DND-41 (cell line): ENCODE measurements at regions not wholly inside any gene's neighbourhood (a gene's known extent, or its start where the extent isn't known, plus 50 kb on each side); places are given as distances from the start of the nearest gene placed in this dataset.
A peak's percentile ranks its signal among the peaks of the same experiment; 100 is the strongest.

ENCODE experiments used
- ATAC-seq: fragments of 200-7000 bp; cut with Tn5 transposase; 3 replicates; pipeline ENCODE4 v1.9.1; 2021; ENCODE audit warnings: low read depth; ENCODE audit not compliant: insufficient read depth
- DNase-seq: peaks from one replicate; pipeline ENCODE4 v3.0.0-alpha.2; 2020
- H2AFZ ChIP-seq: 2 replicates; pipeline ENCODE4 v1.6.0; 2012; ENCODE audit warnings: low read depth, low read length
- H3K27ac ChIP-seq: 2 replicates; pipeline ENCODE4 v1.5.1; 2012; ENCODE audit warnings: low read length, inconsistent platforms
- H3K27me3 ChIP-seq: fragments of 200-600 bp; sonication (generic); 2 replicates; pipeline ENCODE4 v1.6.0; 2012; ENCODE audit warnings: low read length, mild to moderate bottlenecking, inconsistent platforms; ENCODE audit not compliant: insufficient read depth, poor library complexity
- H3K36me3 ChIP-seq: 2 replicates; pipeline ENCODE4 v1.5.1; 2012; ENCODE audit warnings: low read length, inconsistent platforms; ENCODE audit not compliant: insufficient read depth
- H3K4me1 ChIP-seq: 2 replicates; pipeline ENCODE4 v1.5.1; 2012; ENCODE audit warnings: mild to moderate bottlenecking, low read length; ENCODE audit not compliant: insufficient read depth
- H3K4me2 ChIP-seq: 2 replicates; pipeline ENCODE4 v1.6.0; 2012; ENCODE audit warnings: mild to moderate bottlenecking, moderate library complexity, low read length, inconsistent platforms; ENCODE audit not compliant: insufficient read depth
- H3K4me3 ChIP-seq, 2 experiments: fragments of 200-600 bp in 1 of 2; shearing (Covaris generic) in 1 of 2; 2 replicates each; pipeline ENCODE4 v1.5.1; 2012 to 2016; ENCODE audit warnings: inconsistent platforms in 2 of 2, low read length in 2 of 2, mild to moderate bottlenecking in 2 of 2, low read depth in 1 of 2, moderate library complexity in 1 of 2
- H3K79me2 ChIP-seq: 2 replicates; pipeline ENCODE4 v1.6.0; 2012; ENCODE audit warnings: low read length, inconsistent platforms; ENCODE audit not compliant: insufficient read depth
- H3K9ac ChIP-seq: 2 replicates; pipeline ENCODE4 v1.6.0; 2012; ENCODE audit warnings: low read depth, mild to moderate bottlenecking, inconsistent platforms, low read length, moderate library complexity
- H3K9me3 ChIP-seq: 2 replicates; pipeline ENCODE4 v1.5.1; 2012; ENCODE audit warnings: low read length, moderate library complexity, mild to moderate bottlenecking, inconsistent platforms; ENCODE audit not compliant: insufficient read depth, severe bottlenecking
- H4K20me1 ChIP-seq: 2 replicates; pipeline ENCODE4 v1.6.0; 2012; ENCODE audit warnings: low read length; ENCODE audit not compliant: insufficient read depth
- CTCF ChIP-seq: IDR thresholded peaks from 2 replicates; pipeline ENCODE4 v1.5.1; 2012; ENCODE audit warnings: borderline replicate concordance, low read length, moderate library complexity, mild to moderate bottlenecking; ENCODE audit not compliant: poor library complexity, severe bottlenecking; ENCODE audit errors: extremely low read depth
- EZH2 ChIP-seq: IDR thresholded peaks from 3 replicates; pipeline ENCODE4 v1.6.1; 2012; ENCODE audit warnings: borderline replicate concordance, low read depth, mild to moderate bottlenecking, moderate library complexity, low read length, inconsistent platforms; ENCODE audit not compliant: severe bottlenecking

- no peak for TF ChIP-seq EZH2
- TF ChIP-seq CTCF: no peak
- H2AFZ ChIP-seq: no peak overlapping the region
- no peaks in the 10 kb centered on the region for H4K20me1 ChIP-seq
- H3K9ac ChIP-seq: no peak overlapping the region
- no peaks in the 10 kb centered on the region for H3K36me3 ChIP-seq
- H3K9me3 ChIP-seq: no peaks in the 10 kb centered on the region
- no peaks in the 10 kb centered on the region for H3K27me3 ChIP-seq
- H3K27ac ChIP-seq: no peak overlapping the region
- DNase-seq (no peak), ATAC-seq (no peak)
- no peak overlapping the region for H3K4me2 ChIP-seq
- no peak overlapping the region for H3K4me3 ChIP-seq
- no peaks in the 10 kb centered on the region for H3K4me1 ChIP-seq
- no peaks in the 10 kb centered on the region for H3K79me2 ChIP-seq
These were observed 185.1 kb upstream of the CDKN3 start for GRCh38 chr14:54211551-54212308.

- TF ChIP-seq CTCF (no peak), EZH2 (no peak)
- no peak overlapping the region for H3K4me2 ChIP-seq
- no peaks in the 10 kb centered on the region for H3K27me3 ChIP-seq
- no peak overlapping the region for H3K4me3 ChIP-seq
- no peak for DNase-seq
- no peaks in the 10 kb centered on the region for H3K36me3 ChIP-seq
- ATAC-seq: no peak
- H3K9ac ChIP-seq: no peak overlapping the region
- H3K9me3 ChIP-seq: no peaks in the 10 kb centered on the region
- no peaks in the 10 kb centered on the region for H4K20me1 ChIP-seq
- H3K4me1 ChIP-seq: no peaks in the 10 kb centered on the region
- H3K79me2 ChIP-seq: no peaks in the 10 kb centered on the region
- H2AFZ ChIP-seq: no peak overlapping the region
- H3K27ac ChIP-seq: no peak overlapping the region
These were observed 183.3 kb upstream of the CDKN3 start for GRCh38 chr14:54213536-54213935.

- Histone ChIP-seq H3K27ac (no peak overlapping the region), H3K27me3 (no peaks in the 10 kb centered on the region), H3K9me3 (no peaks in the 10 kb centered on the region), H3K4me2 (no peak overlapping the region), H3K4me1 (no peaks in the 10 kb centered on the region), H2AFZ (no peak overlapping the region), H3K4me3 (no peak overlapping the region), H4K20me1 (no peaks in the 10 kb centered on the region), H3K79me2 (no peaks in the 10 kb centered on the region), H3K9ac (no peak overlapping the region), H3K36me3 (no peaks in the 10 kb centered on the region)
- DNase-seq (peak; percentile 8), ATAC-seq (no peak)
- TF ChIP-seq CTCF (no peak), EZH2 (no peak)
These were observed 180.0 kb upstream of the CDKN3 start for GRCh38 chr14:54216827-54217226.
